Muscle layer of duodenum (tissue), 2 donors: ENCODE measurements at regions not wholly inside any gene's neighbourhood (a gene's known extent, or its start where the extent isn't known, plus 50 kb on each side); places are given as distances from the start of the nearest gene placed in this dataset.
A peak's percentile ranks its signal among the peaks of the same experiment; 100 is the strongest.

Experiments
- H3K27ac ChIP-seq: one replicate; pipeline ENCODE4 v1.7.0; 2013; ENCODE audit warnings: mild to moderate bottlenecking, low read length
- H3K27me3 ChIP-seq: one replicate; pipeline ENCODE4 v1.7.0; 2013; ENCODE audit warnings: low read depth, mild to moderate bottlenecking, control low read depth, low read length
- H3K36me3 ChIP-seq, 2 donors: one replicate each; pipeline ENCODE4 v1.7.0; 2013; ENCODE audit warnings: low read length in 2 of 2, control low read depth in 1 of 2, mild to moderate bottlenecking in 1 of 2; ENCODE audit not compliant: insufficient read depth in 2 of 2, control insufficient read depth in 1 of 2
- H3K4me1 ChIP-seq, 2 donors: one replicate each; pipeline ENCODE4 v1.7.0; 2013; ENCODE audit warnings: low read length in 2 of 2, mild to moderate bottlenecking in 2 of 2, control low read depth in 1 of 2, moderate library complexity in 1 of 2; ENCODE audit not compliant: insufficient read depth in 2 of 2, control insufficient read depth in 1 of 2
- H3K4me3 ChIP-seq, 2 donors: one replicate each; pipeline ENCODE4 v1.7.0; 2013; ENCODE audit warnings: low read length in 2 of 2, low read depth in 1 of 2, mild to moderate bottlenecking in 1 of 2
- H3K9me3 ChIP-seq, 2 donors: one replicate each; pipeline ENCODE4 v1.7.0; 2013; ENCODE audit warnings: low read length in 2 of 2, control low read depth in 1 of 2, mild to moderate bottlenecking in 1 of 2; ENCODE audit not compliant: control insufficient read depth in 1 of 2
- donor health status: healthy.

DNA sequence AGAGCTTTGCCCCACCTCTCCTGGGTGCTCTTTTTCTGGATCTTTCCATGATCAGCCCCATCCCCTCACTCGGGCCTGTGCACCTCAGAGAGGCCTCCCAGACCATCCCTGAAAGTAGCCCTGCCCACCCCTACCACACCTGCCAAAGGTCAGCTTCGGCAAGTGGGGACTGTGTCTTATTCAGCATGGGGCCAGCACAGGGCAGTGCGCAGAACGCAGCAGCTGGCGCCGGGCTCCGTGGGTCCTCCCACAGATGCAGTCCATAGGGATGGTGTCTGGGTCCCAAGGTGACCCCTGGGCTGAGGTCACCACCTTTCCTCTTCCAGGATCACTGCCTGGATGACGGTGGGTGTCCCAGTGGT is 79.4 kb downstream of the CEBPB start:
- Histone ChIP-seq H3K4me1 (peaks cover 0 to 6% of the 10 kb centered on the region in 2 donors), H3K4me3 (no peak overlapping the region), H3K9me3 (no peaks in the 10 kb centered on the region), H3K27me3 (no peaks in the 10 kb centered on the region), H3K27ac (no peak overlapping the region), H3K36me3 (no peaks in the 10 kb centered on the region)

DNA sequence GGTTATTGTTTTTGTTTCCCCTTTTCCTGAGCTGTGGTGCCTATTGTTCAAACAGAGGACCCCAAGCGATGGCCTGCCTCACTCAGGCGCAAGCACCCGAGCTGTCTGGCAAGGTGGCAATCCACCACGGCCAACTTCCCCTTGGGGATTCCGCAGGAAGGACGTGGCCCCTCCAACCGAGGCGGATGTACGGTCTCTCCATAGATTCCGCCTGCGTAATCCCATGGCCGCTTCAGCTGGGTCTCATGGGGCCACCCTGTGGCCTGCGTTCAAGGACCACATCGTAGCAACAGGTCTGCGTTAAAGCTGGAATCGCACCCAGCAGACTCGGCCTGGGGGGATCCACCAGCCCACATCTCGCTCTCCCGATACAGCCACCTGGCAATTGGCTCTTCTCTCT is 79.9 kb downstream of the CEBPB start:
- H3K4me1 ChIP-seq = peaks cover 0 to 6% of the 10 kb centered on the region in 2 donors
- H3K27me3 ChIP-seq = no peaks in the 10 kb centered on the region
- no peaks in the 10 kb centered on the region for H3K36me3 ChIP-seq
- no peak overlapping the region for H3K27ac ChIP-seq
- H3K4me3 ChIP-seq = no peak overlapping the region
- no peaks in the 10 kb centered on the region for H3K9me3 ChIP-seq

DNA sequence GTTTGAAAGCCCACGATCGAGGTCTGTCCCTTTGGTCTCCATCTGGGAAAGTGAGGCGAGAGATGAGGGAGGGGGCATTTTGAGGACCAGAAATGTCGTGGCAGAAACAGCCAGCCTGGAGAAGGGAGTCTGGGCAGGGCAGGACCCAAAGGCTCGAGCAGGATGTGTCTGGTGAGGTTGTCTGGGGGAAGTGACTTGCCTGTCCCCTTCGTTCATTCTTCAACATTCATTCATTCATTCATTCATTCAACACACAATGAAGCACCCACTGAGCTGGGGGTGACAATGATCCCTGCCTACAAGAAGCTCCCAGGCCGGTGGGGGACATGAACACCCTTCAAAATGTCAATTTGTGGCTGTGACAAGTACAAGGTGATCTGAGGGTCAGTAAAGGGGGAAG is 80.5 kb downstream of the CEBPB start:
- H3K27me3 ChIP-seq = no peaks in the 10 kb centered on the region
- H3K4me3 ChIP-seq = no peak overlapping the region
- no peaks in the 10 kb centered on the region for H3K9me3 ChIP-seq
- peaks cover 0 to 6% of the 10 kb centered on the region in 2 donors for H3K4me1 ChIP-seq
- no peak overlapping the region for H3K27ac ChIP-seq
- H3K36me3 ChIP-seq = no peaks in the 10 kb centered on the region

DNA sequence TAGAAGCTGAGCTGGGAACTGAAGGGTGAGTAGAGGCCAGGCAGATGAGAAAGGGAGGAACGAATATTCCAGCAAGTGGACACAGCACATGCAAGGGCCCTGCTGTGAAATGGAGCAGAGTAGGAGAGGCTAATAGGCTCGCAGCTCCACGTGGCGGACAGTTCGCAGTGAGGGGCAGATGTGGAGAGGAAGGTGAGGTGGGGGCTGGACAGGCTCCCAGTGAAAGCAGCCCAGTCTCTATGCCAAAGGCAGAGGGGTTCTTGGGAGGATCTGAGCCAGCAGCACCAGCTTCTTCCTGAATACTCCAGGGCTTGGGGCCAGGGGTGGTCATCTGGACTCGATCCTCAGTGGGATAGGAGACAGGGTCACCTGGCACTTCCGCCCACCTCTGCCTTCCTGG is 81.0 kb downstream of the CEBPB start:
- no peak overlapping the region for H3K4me3 ChIP-seq
- no peaks in the 10 kb centered on the region for H3K27me3 ChIP-seq
- peaks cover 0 to 6% of the 10 kb centered on the region in 2 donors for H3K4me1 ChIP-seq
- no peak overlapping the region for H3K27ac ChIP-seq
- no peaks in the 10 kb centered on the region for H3K9me3 ChIP-seq
- no peaks in the 10 kb centered on the region for H3K36me3 ChIP-seq

DNA sequence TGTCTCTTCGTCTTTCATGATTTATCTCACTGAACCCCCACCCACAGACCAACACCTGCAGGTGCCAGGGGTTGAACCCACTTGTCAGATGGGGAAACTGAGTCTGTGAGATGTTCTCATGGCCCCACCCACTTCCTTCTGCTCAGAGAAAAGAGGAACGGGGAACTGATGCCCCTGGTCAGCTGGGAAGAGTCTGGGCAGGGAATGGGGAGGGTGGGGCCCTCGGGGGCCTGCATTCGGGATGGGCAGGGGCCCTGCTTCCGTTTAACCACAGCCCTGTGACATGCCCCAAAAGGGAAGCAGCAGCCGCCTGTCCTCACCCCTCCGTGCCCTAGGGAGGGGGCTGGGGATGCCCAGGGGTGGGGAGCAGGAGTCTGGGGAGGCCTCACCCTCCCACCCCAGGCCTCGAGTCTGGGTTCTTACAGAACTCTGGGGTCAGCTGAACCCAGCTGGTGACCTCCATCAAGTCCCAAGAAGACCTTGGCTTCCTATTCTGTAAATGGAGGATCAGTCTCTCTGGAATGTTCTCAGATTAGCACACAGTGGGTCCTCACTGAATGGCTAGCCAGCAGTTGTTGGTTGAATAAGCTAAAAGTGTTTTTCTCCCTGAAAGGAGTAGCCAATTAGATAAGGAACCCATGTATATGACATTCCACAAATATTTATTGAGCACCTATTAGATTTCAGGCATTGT is 81.5 kb downstream of the CEBPB start:
- H3K4me3 ChIP-seq = no peak overlapping the region
- H3K27ac ChIP-seq = peak overlapping the region; percentile 0

DNA sequence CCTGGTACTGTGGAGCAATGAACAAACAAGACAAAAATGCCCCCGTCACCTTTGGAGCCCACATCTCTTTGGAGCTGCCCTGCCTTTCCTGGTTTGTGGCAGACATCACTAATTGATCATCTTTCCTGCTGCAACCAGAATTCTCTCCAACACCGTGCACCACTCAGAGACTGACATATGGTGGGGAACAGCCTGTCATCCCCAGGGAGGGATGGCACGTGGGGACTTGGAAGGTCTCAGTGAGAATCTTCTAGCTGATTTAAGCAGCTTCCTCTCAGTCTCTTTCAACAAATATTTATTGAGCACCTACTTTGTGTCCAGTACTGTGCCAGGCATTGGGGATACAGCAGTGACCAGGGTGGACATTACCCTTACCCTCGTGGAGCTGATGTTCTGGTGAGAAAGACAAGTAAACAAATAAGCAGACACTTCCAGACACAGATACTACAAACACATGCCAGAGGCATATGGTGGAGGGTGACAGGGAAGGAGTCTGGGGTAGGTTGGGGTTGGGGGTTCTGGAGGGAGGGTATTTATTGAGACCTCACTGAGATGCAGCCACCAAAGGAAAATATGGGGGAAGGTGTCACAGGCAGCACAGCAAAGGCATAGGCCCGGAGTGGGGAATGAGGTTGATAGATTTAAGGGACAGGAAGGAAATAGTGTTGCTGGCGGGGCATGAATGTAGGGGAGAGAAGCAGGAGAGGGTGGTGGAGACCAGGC is 82.3 kb downstream of the CEBPB start:
- Histone ChIP-seq H3K9me3 (no peaks in the 10 kb centered on the region), H3K27me3 (no peaks in the 10 kb centered on the region), H3K4me3 (no peak overlapping the region), H3K4me1 (no peaks in the 10 kb centered on the region), H3K27ac (peak overlapping the region; percentile 0), H3K36me3 (no peaks in the 10 kb centered on the region)

More for the DNA sequence above, 81.5 kb downstream of the CEBPB start:
- Histone ChIP-seq H3K4me1 (peaks cover 0 to 2% of the 10 kb centered on the region in 2 donors), H3K36me3 (no peaks in the 10 kb centered on the region), H3K27me3 (no peaks in the 10 kb centered on the region), H3K9me3 (no peaks in the 10 kb centered on the region)

DNA sequence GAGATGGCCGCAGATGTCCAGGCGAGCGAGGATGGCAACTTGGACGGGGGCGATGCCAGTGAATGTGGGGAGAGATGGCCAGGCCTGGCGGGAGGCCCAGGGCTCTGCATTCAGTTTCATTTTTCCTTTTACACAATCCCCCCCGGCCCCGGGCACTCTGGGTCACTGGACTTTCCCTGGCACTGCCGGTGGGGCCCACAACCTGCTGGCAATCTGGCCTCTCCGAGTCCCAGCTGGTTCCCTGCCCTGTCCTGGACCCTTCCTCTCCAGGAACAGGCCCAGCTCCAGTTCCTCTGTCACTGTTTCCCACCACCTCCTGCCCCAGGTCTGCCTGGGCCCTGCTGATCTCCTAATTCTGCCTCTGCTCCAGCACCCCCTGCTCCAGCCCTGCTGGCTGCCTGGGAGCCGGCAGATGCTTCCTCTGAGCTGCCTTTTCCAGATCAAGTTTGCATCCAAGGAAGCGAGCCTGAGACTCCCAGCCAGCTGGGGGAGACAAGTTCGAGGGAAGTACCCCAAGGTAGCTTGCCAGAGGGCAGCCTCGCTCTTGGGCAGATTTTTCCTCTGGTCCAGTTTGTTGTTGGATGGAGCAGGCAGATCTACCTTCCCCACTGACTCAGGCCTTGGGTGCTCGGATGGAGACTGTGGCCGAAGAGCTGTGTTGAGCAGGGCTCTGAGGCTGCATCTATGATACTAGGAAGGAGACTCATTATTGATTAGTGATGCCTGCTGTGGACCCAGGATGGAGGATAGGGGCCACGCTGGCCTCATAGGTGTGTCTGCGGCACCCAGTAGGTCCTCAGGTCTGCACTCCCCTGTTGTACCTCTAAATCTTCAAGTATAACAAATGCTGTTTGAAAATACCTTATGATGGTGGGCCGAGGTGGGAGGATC is 83.2 kb downstream of the CEBPB start:
- H3K4me1 ChIP-seq = peaks cover 0 to 3% of the 10 kb centered on the region in 2 donors
- peak overlapping the region; percentile 51 for H3K27ac ChIP-seq

DNA sequence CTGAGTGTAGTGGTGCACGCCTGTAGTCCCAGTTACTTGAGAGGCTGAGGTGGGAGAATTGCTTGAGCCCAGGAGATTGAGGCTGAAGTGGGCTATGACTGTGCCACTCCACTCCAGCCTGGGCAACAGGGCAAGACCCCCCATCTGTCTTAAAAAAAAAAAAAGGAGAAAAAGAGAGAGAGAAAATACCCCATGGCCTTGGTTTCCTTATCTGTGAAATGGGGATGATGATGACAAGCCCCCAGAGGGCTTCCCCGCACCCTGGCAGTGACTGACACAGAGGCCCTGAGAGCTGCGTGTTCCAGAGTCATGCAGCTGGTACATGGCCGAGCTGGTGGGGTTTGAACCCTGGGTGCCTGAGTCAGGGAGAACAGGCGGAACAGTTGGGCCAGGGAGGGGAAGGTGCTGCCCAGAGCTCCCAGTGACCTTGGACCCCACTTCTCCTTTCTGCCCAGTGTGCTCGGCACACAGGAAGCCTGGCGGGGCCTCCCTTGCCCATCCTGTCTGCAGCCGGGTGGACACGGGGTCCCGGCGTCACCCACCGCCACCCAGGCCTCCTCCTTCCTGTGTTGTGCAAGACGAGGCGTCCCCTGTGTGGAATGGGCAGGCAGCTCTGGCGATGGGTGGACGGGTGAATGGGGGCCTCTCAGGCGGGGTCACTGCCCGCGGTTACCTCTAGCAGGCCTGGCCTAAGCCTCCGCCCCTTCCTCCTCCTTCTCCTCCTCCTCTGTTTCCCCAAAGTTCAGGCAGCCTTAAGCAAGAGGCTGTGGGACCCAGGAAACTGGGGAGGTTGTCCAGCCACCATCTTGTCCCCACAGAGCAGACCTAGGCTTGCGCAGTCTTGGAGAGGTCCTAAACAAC is 84.2 kb downstream of the CEBPB start:
- H3K27ac ChIP-seq = peak overlapping the region; percentile 51
- H3K27me3 ChIP-seq = no peaks in the 10 kb centered on the region
- no peak overlapping the region for H3K4me3 ChIP-seq
- H3K36me3 ChIP-seq = no peaks in the 10 kb centered on the region
- H3K4me1 ChIP-seq = peaks cover 0 to 7% of the 10 kb centered on the region in 2 donors
- H3K9me3 ChIP-seq = no peaks in the 10 kb centered on the region

More for the DNA sequence above, 83.2 kb downstream of the CEBPB start:
- Histone ChIP-seq H3K9me3 (no peaks in the 10 kb centered on the region), H3K27me3 (no peaks in the 10 kb centered on the region), H3K4me3 (no peak overlapping the region), H3K36me3 (no peaks in the 10 kb centered on the region)

DNA sequence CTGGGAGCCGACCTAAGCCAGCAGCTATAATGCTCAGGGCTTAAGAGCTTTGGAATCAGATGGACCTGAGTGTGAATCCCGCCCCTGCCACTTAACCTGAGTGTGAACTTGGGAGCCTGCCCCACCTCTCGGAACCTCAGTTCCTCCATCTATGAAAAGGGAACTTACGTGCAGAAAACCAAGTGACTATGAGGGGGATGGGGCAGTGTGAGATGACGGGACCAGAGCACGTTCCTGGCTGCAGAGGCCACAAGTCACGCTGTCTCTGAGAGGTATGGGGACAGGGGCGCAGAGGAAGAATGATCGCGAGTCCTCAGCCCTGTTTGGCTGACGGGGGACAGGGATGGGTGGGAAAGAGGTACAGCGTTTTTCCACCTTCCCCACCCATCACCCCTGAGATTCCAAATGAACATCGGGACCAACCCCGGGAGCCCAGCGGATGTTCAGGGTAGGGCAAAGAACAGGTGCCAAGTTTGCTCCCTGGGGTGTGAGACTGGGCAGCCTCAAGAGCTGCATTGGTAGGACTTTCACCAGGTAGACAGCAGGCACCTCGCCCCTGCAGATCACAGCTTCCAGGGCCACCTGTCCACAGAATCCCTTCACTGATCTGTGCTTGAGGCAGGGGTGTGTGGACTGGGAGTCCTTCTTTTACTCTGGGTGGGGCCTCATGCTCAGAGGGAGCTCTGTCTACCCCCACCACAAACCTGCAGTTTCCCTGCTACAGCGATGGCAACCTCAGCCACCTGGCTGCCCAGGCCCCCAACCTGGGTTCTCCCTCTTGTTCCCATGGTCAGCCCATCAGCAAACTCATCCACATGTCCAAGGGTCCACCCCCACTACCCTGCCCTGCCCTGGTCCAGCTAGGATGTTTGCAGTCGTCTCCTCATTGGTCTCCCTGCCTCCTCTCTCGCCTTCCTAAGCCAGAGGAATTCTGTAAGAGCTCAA is 85.8 kb downstream of the CEBPB start:
- Histone ChIP-seq H3K36me3 (no peaks in the 10 kb centered on the region), H3K27ac (peak overlapping the region; percentile 61), H3K27me3 (no peaks in the 10 kb centered on the region), H3K4me1 (peaks cover 0 to 7% of the 10 kb centered on the region in 2 donors), H3K9me3 (no peaks in the 10 kb centered on the region), H3K4me3 (no peak overlapping the region)

DNA sequence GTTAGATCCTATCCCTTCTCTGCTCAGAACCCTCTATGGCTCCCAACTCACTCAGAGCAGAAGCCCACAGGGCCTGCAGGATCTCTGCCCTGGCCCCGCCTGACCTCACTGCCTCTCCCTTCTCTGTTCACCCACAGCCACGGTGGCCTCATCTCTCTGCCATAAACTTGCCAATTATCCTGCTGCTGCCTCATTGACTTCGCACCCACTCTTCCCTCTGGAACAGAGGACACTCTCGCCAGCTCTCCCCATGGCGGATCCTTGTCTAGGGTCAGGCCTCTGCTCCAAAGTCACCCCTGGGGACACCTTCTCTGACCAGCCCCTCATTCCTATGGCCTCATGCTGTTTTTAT is 86.4 kb downstream of the CEBPB start:
- Histone ChIP-seq H3K27me3 (no peaks in the 10 kb centered on the region), H3K4me3 (no peak overlapping the region), H3K36me3 (no peaks in the 10 kb centered on the region), H3K9me3 (no peaks in the 10 kb centered on the region), H3K27ac (peak overlapping the region; percentile 61), H3K4me1 (peaks cover 0 to 7% of the 10 kb centered on the region in 2 donors)
